ENCODE measurements at regions not wholly inside any gene's neighbourhood (a gene's known extent, or its start where the extent isn't known, plus 50 kb on each side); places are given as distances from the start of the nearest gene placed in this dataset.
A peak's percentile ranks its signal among the peaks of the same experiment; 100 is the strongest.
"Not testable (repeated sequence)": the region's sequence is repeated elsewhere in the genome, so short reads cannot be mapped to it uniquely, and the experiment has no call there.

- not testable (repeated sequence) for H3K79me2 ChIP-seq (ENCODE audit: insufficient read depth, low read length); H2BK20ac ChIP-seq (ENCODE audit: low read depth, low read length, poor library complexity, severe bottlenecking); H3K23ac ChIP-seq (ENCODE audit: insufficient read length, low read depth, low read length); H3K79me1 ChIP-seq (ENCODE audit: insufficient read depth, low read depth, low read length, poor library complexity, severe bottlenecking); H2BK12ac ChIP-seq (ENCODE audit: insufficient read length, low read depth, low read length); H2BK15ac ChIP-seq (ENCODE audit: low read depth, low read length); H3K4me1 ChIP-seq (ENCODE audit: insufficient read depth, low read length); H3K4ac ChIP-seq (ENCODE audit: low read depth, low read length); H4K91ac ChIP-seq (ENCODE audit: insufficient read length, low read depth, low read length); H3K18ac ChIP-seq (ENCODE audit: insufficient read length, low read depth, low read length); H3K4me2 ChIP-seq (ENCODE audit: insufficient read depth, insufficient read length, low read length); H2AK5ac ChIP-seq (ENCODE audit: insufficient read length, low read length); H2BK5ac ChIP-seq (ENCODE audit: insufficient read length, low read length); H4K5ac ChIP-seq (ENCODE audit: insufficient read length, low read depth, low read length); H3K27ac ChIP-seq (ENCODE audit: insufficient read length, low read depth, low read length); H3K9me3 ChIP-seq (ENCODE audit: control insufficient read depth, low read depth, low read length); H3K27me3 Mint-ChIP-seq (ENCODE audit: low read depth); H3K27me3 ChIP-seq (ENCODE audit: insufficient read depth, low read length); H3K14ac ChIP-seq (ENCODE audit: insufficient read depth, low read length); H3K56ac ChIP-seq (ENCODE audit: insufficient read length, low read depth, low read length); DNase-seq; H3K23me2 ChIP-seq (ENCODE audit: insufficient read length, low read depth, low read length, poor library complexity, severe bottlenecking); H2BK120ac ChIP-seq (ENCODE audit: low read depth, low read length, poor library complexity, severe bottlenecking); H4K8ac ChIP-seq (replicated peaks; ENCODE audit: insufficient read length, low read depth, low read length); H4K20me1 ChIP-seq (ENCODE audit: control insufficient read depth, insufficient read depth, insufficient read length); H3K9ac ChIP-seq (ENCODE audit: extremely low read depth, insufficient read length, low read length); H3K4me3 Mint-ChIP-seq; H2AFZ ChIP-seq (ENCODE audit: low read length); H3T11ph ChIP-seq (ENCODE audit: low read length)
- peaks cover 7 to 11% (median 9%) of the 10 kb centered on the region in 3 experiments for H3K36me3 Mint-ChIP-seq (ENCODE audit: insufficient read depth in 1 of 3, low read depth in 3 of 3)
- H3K27ac Mint-ChIP-seq = peak overlapping the region in 1 of 3 experiments; percentile 94; a peak in 1 of 7 replicates
- no CpG with 5 or more reads among the region's 4 CpGs for WGBS (ENCODE audit: extremely low coverage, insufficient read length, low lambda C conversion rate)
- peaks cover 13 to 17% of the 10 kb centered on the region in 2 experiments; a peak in 4 of 5 replicates for H3K9me3 Mint-ChIP-seq
- peaks cover 14 to 16% of the 10 kb centered on the region in 2 experiments for H3K4me1 Mint-ChIP-seq
Measured at GRCh38 chr11:3499198-3499597, 120.3 kb upstream of the ZNF195 start.

GRCh38 chr11:3498356-3498755, 119.4 kb upstream of the ZNF195 start:
- H2BK120ac ChIP-seq (ENCODE audit: low read depth, low read length, poor library complexity, severe bottlenecking); H3K4me2 ChIP-seq (ENCODE audit: insufficient read depth, insufficient read length, low read length); H3K27me3 Mint-ChIP-seq (ENCODE audit: low read depth); H2BK20ac ChIP-seq (ENCODE audit: low read depth, low read length, poor library complexity, severe bottlenecking); H4K8ac ChIP-seq (replicated peaks; ENCODE audit: insufficient read length, low read depth, low read length); H2BK15ac ChIP-seq (ENCODE audit: low read depth, low read length); H4K5ac ChIP-seq (ENCODE audit: insufficient read length, low read depth, low read length); H3K79me1 ChIP-seq (ENCODE audit: insufficient read depth, low read depth, low read length, poor library complexity, severe bottlenecking); H3K27ac ChIP-seq (ENCODE audit: insufficient read length, low read depth, low read length); H4K91ac ChIP-seq (ENCODE audit: insufficient read length, low read depth, low read length); H3K9ac ChIP-seq (ENCODE audit: extremely low read depth, insufficient read length, low read length); H2BK5ac ChIP-seq (ENCODE audit: insufficient read length, low read length); H3K14ac ChIP-seq (ENCODE audit: insufficient read depth, low read length); H3K56ac ChIP-seq (ENCODE audit: insufficient read length, low read depth, low read length); H3K4ac ChIP-seq (ENCODE audit: low read depth, low read length); H3K27me3 ChIP-seq (ENCODE audit: insufficient read depth, low read length); H3K9me3 ChIP-seq (ENCODE audit: control insufficient read depth, low read depth, low read length); H3K4me3 Mint-ChIP-seq; H2AK5ac ChIP-seq (ENCODE audit: insufficient read length, low read length); H3K23me2 ChIP-seq (ENCODE audit: insufficient read length, low read depth, low read length, poor library complexity, severe bottlenecking); H3K18ac ChIP-seq (ENCODE audit: insufficient read length, low read depth, low read length); H3K79me2 ChIP-seq (ENCODE audit: insufficient read depth, low read length); H3T11ph ChIP-seq (ENCODE audit: low read length); H3K4me1 ChIP-seq (ENCODE audit: insufficient read depth, low read length); H3K23ac ChIP-seq (ENCODE audit: insufficient read length, low read depth, low read length); H2AFZ ChIP-seq (ENCODE audit: low read length); H4K20me1 ChIP-seq (ENCODE audit: control insufficient read depth, insufficient read depth, insufficient read length); H2BK12ac ChIP-seq (ENCODE audit: insufficient read length, low read depth, low read length): not testable (repeated sequence)
- Mint-ChIP-seq H3K36me3 (ENCODE audit: insufficient read depth in 1 of 3, low read depth in 3 of 3) (peaks cover 7 to 11% (median 9%) of the 10 kb centered on the region in 3 experiments), H3K27ac (peak overlapping the region in 1 of 3 experiments; percentile 97; a peak in 2 of 7 replicates), H3K9me3 (peaks cover 13 to 17% of the 10 kb centered on the region in 2 experiments; a peak in 4 of 5 replicates), H3K4me1 (peaks cover 14 to 16% of the 10 kb centered on the region in 2 experiments)
- DNase-seq = peak; percentile 79
- no CpG with 5 or more reads among the region's 4 CpGs for WGBS (ENCODE audit: extremely low coverage, insufficient read length, low lambda C conversion rate)

All from H9 (cell line).